KMS-11 (cell line): ENCODE measurements at regions not wholly inside any gene's neighbourhood (a gene's known extent, or its start where the extent isn't known, plus 50 kb on each side); places are given as distances from the start of the nearest gene placed in this dataset.
"Not testable (repeated sequence)": the region's sequence is repeated elsewhere in the genome, so short reads cannot be mapped to it uniquely, and the experiment has no call there.

Source experiments
- H2AFZ ChIP-seq: fragments of 200-600 bp; sonication (generic); 2 replicates; pipeline ENCODE4 v1.6.1; 2016; ENCODE audit warnings: antibody characterized with exemption, mixed run types, low read depth
- H3K27ac ChIP-seq: fragments of 200-600 bp; sonication (generic); 2 replicates; pipeline ENCODE4 v1.6.1; 2016; ENCODE audit warnings: mild to moderate bottlenecking, mixed run types
- H3K27me3 ChIP-seq: fragments of 200-600 bp; sonication (generic); 2 replicates; pipeline ENCODE4 v1.6.1; 2017; ENCODE audit warnings: mild to moderate bottlenecking, low read depth, mixed run types, moderate library complexity; ENCODE audit not compliant: insufficient read depth
- H3K36me3 ChIP-seq: fragments of 200-600 bp; sonication (generic); 2 replicates; pipeline ENCODE4 v1.6.1; 2017; ENCODE audit warnings: mild to moderate bottlenecking, mixed run types; ENCODE audit not compliant: insufficient read depth
- H3K4me1 ChIP-seq: fragments of 200-600 bp; sonication (generic); 2 replicates; pipeline ENCODE4 v1.6.1; 2016; ENCODE audit warnings: mild to moderate bottlenecking, low read depth, mixed run types; ENCODE audit not compliant: poor library complexity, severe bottlenecking
- H3K4me2 ChIP-seq: fragments of 200-600 bp; sonication (generic); 2 replicates; pipeline ENCODE4 v1.7.0; 2016; ENCODE audit warnings: mild to moderate bottlenecking, mixed run types
- H3K4me3 ChIP-seq: fragments of 200-600 bp; sonication (generic); IDR thresholded peaks from 2 replicates; pipeline ENCODE4 v1.6.1; 2017; ENCODE audit warnings: low read depth, low read length, mixed read lengths; ENCODE audit not compliant: insufficient read depth
- H3K79me2 ChIP-seq: fragments of 200-600 bp; sonication (generic); 2 replicates; pipeline ENCODE4 v1.6.1; 2016; ENCODE audit warnings: low read depth, mixed run types; ENCODE audit not compliant: insufficient read depth
- H3K9ac ChIP-seq: fragments of 200-600 bp; sonication (generic); 2 replicates; pipeline ENCODE4 v1.6.1; 2016; ENCODE audit warnings: mild to moderate bottlenecking, mixed run types
- H4K20me1 ChIP-seq: fragments of 200-600 bp; sonication (generic); 2 replicates; pipeline ENCODE4 v1.6.1; 2016; ENCODE audit warnings: mild to moderate bottlenecking, mixed run types; ENCODE audit not compliant: insufficient read depth
- TF ChIP-seq, protein P1 (sequence below): fragments of 200-600 bp; sonication (generic); conservative IDR thresholded peaks from 2 replicates; pipeline ENCODE4 v1.6.1; 2017; ENCODE audit warnings: low read depth, mild to moderate bottlenecking, antibody characterized with exemption, low read length, moderate library complexity, mixed read lengths

DNA sequence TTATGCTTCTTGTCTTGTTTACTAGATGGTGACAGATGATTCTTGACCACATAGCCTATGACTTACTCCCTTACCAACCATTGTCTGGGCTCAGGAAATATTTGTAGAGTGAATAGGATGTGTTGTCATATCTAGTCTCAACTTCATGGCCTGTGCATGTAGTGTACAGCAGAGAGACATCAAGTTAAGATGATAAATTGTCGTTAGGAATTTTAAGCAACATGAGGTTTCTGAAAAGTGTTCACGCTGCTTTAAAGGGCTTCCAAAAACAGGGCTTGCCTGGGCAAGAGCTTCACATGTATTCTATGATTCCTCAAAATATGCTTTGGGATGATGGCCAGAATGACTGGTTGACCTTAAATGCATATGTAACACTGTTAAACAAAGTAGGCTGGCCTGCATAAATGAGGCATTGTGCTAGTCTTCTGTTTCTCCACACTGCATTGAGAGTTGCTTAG is 424.0 kb downstream of the RND3 start:
- Histone ChIP-seq H3K4me2 (no peak overlapping the region), H3K9ac (no peak overlapping the region), H3K36me3 (no peaks in the 10 kb centered on the region), H4K20me1 (no peaks in the 10 kb centered on the region), H3K27ac (no peak overlapping the region), H3K79me2 (no peaks in the 10 kb centered on the region), H3K4me1 (no peaks in the 10 kb centered on the region), H2AFZ (no peak overlapping the region), H3K4me3 (no peak overlapping the region), H3K27me3 (no peaks in the 10 kb centered on the region)
- TF ChIP-seq, protein P1, sequence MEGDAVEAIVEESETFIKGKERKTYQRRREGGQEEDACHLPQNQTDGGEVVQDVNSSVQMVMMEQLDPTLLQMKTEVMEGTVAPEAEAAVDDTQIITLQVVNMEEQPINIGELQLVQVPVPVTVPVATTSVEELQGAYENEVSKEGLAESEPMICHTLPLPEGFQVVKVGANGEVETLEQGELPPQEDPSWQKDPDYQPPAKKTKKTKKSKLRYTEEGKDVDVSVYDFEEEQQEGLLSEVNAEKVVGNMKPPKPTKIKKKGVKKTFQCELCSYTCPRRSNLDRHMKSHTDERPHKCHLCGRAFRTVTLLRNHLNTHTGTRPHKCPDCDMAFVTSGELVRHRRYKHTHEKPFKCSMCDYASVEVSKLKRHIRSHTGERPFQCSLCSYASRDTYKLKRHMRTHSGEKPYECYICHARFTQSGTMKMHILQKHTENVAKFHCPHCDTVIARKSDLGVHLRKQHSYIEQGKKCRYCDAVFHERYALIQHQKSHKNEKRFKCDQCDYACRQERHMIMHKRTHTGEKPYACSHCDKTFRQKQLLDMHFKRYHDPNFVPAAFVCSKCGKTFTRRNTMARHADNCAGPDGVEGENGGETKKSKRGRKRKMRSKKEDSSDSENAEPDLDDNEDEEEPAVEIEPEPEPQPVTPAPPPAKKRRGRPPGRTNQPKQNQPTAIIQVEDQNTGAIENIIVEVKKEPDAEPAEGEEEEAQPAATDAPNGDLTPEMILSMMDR = no peak

DNA sequence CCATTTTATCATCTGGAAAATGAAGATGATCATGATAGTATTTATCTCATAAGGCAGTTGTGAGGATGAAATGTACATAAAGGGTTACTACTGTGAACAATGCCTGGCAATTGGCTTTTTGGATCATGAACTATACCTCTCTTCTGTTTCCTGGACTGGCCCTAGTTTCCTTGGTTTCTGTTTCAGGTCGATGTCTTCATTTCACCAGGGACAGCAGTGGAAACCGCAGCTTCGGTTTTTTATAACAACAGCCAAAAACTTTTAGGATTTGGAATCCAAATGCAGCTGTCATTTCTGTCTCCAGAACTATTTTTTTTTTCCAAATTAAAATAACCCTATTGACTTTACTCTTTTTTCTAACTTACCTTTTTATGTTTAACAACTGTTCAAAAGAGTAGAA is 425.1 kb downstream of the RND3 start:
- Histone ChIP-seq H3K4me3 (no peak overlapping the region), H3K36me3 (no peaks in the 10 kb centered on the region), H3K4me1 (no peaks in the 10 kb centered on the region), H3K27ac (no peak overlapping the region), H4K20me1 (no peaks in the 10 kb centered on the region), H3K9ac (no peak overlapping the region), H2AFZ (no peak overlapping the region), H3K27me3 (no peaks in the 10 kb centered on the region), H3K4me2 (no peak overlapping the region), H3K79me2 (no peaks in the 10 kb centered on the region)
- TF ChIP-seq, protein P1 = no peak

DNA sequence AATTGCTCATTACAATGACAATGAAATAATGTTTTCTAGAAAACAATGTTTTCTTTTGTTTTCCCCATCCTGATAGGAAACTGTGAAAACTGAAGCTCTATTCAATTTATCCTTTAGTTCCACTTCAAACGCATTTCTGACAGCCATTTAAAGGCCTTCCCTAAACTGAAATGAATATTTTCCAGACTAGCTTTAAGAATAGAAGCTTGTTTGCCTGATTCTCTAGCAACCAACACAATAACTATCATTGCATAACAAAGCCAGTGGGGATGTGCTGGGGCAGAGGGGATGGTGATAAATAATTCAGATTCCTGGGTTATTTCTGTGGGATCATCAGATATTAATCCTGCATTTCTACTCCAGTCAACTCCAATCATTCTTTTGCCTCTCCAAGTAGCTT is 427.1 kb downstream of the RND3 start:
- no peaks in the 10 kb centered on the region for H3K27me3 ChIP-seq
- H3K4me1 ChIP-seq = no peaks in the 10 kb centered on the region
- H3K9ac ChIP-seq = no peak overlapping the region
- no peaks in the 10 kb centered on the region for H3K79me2 ChIP-seq
- no peaks in the 10 kb centered on the region for H4K20me1 ChIP-seq
- H3K27ac ChIP-seq = no peak overlapping the region
- no peaks in the 10 kb centered on the region for H3K36me3 ChIP-seq
- H2AFZ ChIP-seq = no peak overlapping the region
- H3K4me3 ChIP-seq = no peak overlapping the region
- H3K4me2 ChIP-seq = no peak overlapping the region
- TF ChIP-seq, protein P1 = no peak

DNA sequence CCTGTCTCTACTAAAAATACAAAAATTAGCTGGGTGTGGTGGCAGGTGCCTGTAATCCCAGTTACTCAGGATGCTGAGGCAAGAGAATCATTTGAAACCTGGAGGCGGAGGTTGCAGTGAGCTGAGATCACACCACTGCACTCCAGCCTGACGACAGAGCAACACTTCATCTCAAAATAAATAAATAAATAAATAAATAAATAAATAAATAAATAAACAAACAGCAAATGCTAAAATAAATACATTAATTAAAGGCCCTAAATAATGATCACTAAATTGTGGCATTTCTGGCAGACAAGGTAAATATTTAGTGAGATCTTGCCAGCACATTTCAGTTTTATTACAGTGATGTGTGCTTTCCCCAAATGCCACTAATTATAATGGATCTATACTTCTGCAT is 427.8 kb downstream of the RND3 start:
- not testable (repeated sequence) for H3K4me2 ChIP-seq, H3K4me1 ChIP-seq

DNA sequence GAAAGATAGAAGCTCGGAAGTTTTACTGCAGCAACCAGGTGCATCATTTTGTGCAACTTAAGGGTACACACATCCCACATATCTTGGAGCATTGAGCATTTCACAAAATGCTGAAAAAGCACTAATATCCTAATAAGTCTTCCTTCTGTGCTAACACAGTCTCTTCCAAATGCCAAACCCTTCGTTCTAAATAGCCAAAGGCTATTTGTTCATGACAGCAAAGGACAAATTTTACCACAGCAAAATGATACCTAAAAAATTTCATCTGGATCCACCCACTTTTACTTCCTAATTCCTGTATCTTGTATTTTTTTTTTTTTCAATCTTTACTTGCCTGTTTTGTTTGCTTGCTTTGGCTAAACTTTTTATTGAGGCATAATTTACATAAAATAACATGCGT is 435.0 kb downstream of the RND3 start:
- H3K79me2 ChIP-seq = no peaks in the 10 kb centered on the region
- no peak overlapping the region for H3K27ac ChIP-seq
- peaks cover 17% of the 10 kb centered on the region for H3K4me1 ChIP-seq
- no peak overlapping the region for H3K4me2 ChIP-seq
- H3K27me3 ChIP-seq = no peaks in the 10 kb centered on the region
- no peak overlapping the region for H3K4me3 ChIP-seq
- no peaks in the 10 kb centered on the region for H3K36me3 ChIP-seq
- no peak overlapping the region for H2AFZ ChIP-seq
- no peaks in the 10 kb centered on the region for H4K20me1 ChIP-seq
- TF ChIP-seq, protein P1 = no peak
- no peak overlapping the region for H3K9ac ChIP-seq

More for the DNA sequence above, 427.8 kb downstream of the RND3 start:
- not testable (repeated sequence) for H3K79me2 ChIP-seq, H3K27ac ChIP-seq, H4K20me1 ChIP-seq, H2AFZ ChIP-seq, H3K4me3 ChIP-seq, H3K27me3 ChIP-seq, H3K36me3 ChIP-seq, H3K9ac ChIP-seq
